GM23248 (cell line): ENCODE measurements at regions not wholly inside any gene's neighbourhood (a gene's known extent, or its start where the extent isn't known, plus 50 kb on each side); places are given as distances from the start of the nearest gene placed in this dataset.

ENCODE experiments used
- EZH2 ChIP-seq: fragments of 200-600 bp; sonication (generic); IDR thresholded peaks from 2 replicates; pipeline ENCODE4 v1.6.1; 2018; ENCODE audit warnings: antibody characterized with exemption, mild to moderate bottlenecking; ENCODE audit not compliant: insufficient read depth, poor library complexity, severe bottlenecking
- EZH2phosphoT487 ChIP-seq: fragments of 200-600 bp; sonication (generic); IDR thresholded peaks from 2 replicates; pipeline ENCODE4 v1.6.1; 2018; ENCODE audit warnings: antibody characterized with exemption, moderate library complexity, mild to moderate bottlenecking, low read depth; ENCODE audit not compliant: insufficient read depth

GRCh38 chr9:40913928-40914673 is 214.4 kb downstream of the FOXD4L6 start:
- TF ChIP-seq EZH2 (no peak), EZH2phosphoT487 (no peak)
